SJSA1 (cell line): ENCODE measurements at regions not wholly inside any gene's neighbourhood (a gene's known extent, or its start where the extent isn't known, plus 50 kb on each side); places are given as distances from the start of the nearest gene placed in this dataset.
"Not testable (repeated sequence)": the region's sequence is repeated elsewhere in the genome, so short reads cannot be mapped to it uniquely, and the experiment has no call there.

Experiments
- DNase-seq, 2 experiments: peaks; one replicate each; pipeline ENCODE4 v3.0.0-alpha.2; 2015 to 2020; ENCODE audit warnings: low spot score in 2 of 2, low read depth in 1 of 2
- H3K27ac ChIP-seq: fragments of 250-450 bp; sonication (Bioruptor Pico); 2 replicates; pipeline ENCODE4 v1.5.1; 2020; ENCODE audit warnings: mild to moderate bottlenecking, moderate library complexity
- H3K27me3 ChIP-seq: fragments of 250-450 bp; sonication (Bioruptor Pico); replicated peaks from 2 replicates; pipeline ENCODE4 v1.5.1; 2020; ENCODE audit warnings: mild to moderate bottlenecking, moderate library complexity
- H3K36me3 ChIP-seq: fragments of 250-450 bp; sonication (Bioruptor Pico); 2 replicates; pipeline ENCODE4 v1.5.1; 2020; ENCODE audit warnings: mild to moderate bottlenecking
- H3K4me1 ChIP-seq: fragments of 250-450 bp; sonication (Bioruptor Pico); replicated peaks from 2 replicates; pipeline ENCODE4 v1.6.1; 2021; ENCODE audit warnings: mild to moderate bottlenecking
- H3K4me3 ChIP-seq: fragments of 250-450 bp; sonication (Bioruptor Pico); 2 replicates; pipeline ENCODE4 v1.5.1; 2020; ENCODE audit warnings: mild to moderate bottlenecking
- H3K9me3 ChIP-seq: fragments of 250-450 bp; sonication (Bioruptor Pico); replicated peaks from 2 replicates; pipeline ENCODE4 v1.5.1; 2020; ENCODE audit warnings: mild to moderate bottlenecking

DNA sequence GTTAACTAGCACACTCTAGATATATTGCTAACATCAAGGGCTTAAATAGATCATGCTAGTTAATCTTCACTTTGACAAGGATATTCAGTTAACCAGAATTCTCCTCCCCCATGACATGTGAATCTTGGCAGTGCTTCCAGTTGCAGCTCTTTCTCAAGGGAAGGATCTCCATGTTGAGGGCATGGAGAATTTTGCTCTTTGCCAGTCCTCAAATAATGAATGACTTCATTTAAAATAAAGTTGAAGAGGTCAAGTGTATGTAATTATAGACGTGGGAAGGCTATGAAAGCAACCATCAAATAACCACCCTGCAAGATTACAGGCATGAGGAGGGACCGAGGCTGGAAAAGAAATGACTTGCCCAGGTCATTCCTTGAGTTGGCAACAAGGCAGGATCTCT is 87.3 kb upstream of the CPEB2 start:
- no peaks in the 10 kb centered on the region for H3K9me3 ChIP-seq
- no peak for DNase-seq
- H3K4me3 ChIP-seq: no peak overlapping the region
- H3K36me3 ChIP-seq: no peaks in the 10 kb centered on the region
- no peaks in the 10 kb centered on the region for H3K27me3 ChIP-seq
- no peak overlapping the region for H3K27ac ChIP-seq
- no peaks in the 10 kb centered on the region for H3K4me1 ChIP-seq

DNA sequence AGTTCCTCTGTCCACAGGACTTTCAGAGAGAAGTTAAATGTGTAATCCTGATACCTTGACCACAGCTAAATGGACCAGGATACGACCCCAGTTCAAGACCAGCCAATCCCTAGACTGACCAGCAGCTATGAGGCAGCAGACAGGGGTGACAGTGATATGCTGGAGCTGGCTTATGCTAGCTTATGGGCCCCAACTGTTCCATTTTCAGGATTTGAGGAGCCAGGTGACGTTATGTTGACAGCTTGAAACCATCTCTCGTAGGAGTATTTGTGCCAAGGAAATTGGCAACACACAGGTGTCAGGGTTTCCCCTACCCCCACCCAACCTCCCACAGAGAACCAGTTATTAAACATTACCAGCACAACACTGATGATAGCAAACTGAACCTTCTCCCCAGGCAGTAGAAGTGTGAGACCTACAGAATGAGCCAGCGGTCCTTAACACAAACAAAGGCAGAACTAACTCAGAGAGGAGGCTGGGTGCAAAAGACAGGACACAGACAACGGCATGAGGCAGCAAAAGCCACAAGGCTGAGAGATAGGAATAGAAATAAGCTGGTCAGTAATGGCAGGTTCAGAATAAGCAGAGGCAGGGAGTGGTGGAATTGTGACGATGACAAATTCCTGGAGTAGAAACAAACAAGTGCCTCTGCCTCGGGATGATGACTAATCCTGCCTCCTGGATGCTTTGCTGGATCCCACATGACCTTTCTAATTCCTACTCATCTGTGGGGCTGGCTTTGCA is 85.6 kb upstream of the CPEB2 start:
- H3K4me3 ChIP-seq: no peak overlapping the region
- DNase-seq: no peak
- no peak overlapping the region for H3K27ac ChIP-seq
- no peaks in the 10 kb centered on the region for H3K4me1 ChIP-seq
- H3K36me3 ChIP-seq: no peaks in the 10 kb centered on the region
- H3K27me3 ChIP-seq: no peaks in the 10 kb centered on the region
- no peaks in the 10 kb centered on the region for H3K9me3 ChIP-seq

DNA sequence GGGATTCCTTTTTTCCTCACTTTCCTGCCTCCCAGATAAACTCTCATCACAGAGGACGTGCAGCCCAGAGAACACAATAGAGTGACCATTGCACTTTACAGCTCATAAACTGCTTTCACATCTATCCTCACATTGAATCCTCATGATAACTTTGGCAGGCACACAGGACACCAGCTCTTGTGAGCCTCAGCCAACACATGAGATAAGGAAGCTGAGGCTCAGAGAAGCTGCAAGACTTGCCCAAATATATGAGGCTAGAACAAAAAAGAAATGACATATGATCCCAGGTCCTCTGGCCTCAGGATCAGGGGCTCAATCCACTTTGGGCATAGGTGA is 85.0 kb upstream of the CPEB2 start:
- H3K4me3 ChIP-seq: no peak overlapping the region
- no peak overlapping the region for H3K27ac ChIP-seq
- H3K9me3 ChIP-seq: no peaks in the 10 kb centered on the region
- no peak for DNase-seq
- no peaks in the 10 kb centered on the region for H3K27me3 ChIP-seq
- H3K4me1 ChIP-seq: no peaks in the 10 kb centered on the region
- no peaks in the 10 kb centered on the region for H3K36me3 ChIP-seq

DNA sequence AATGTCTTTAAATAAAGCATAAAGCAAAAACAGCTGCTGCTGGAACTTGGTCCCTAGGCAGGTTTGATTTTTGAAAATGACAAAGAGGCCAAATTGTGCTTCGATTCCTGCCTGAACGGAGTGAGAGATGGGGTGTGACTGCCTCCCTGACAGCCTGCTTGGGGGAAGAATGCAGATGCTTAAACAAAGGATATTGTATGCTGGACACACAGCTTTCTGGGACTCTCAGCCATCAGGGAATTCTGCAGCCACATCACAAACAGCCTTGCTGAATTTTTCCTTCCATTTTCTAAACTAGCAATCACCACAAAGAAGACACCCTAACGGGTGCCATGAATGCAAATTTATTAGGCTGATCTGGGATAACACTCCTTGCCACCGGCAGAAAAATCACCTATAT is 83.9 kb upstream of the CPEB2 start:
- Histone ChIP-seq H3K9me3 (no peaks in the 10 kb centered on the region), H3K27me3 (no peaks in the 10 kb centered on the region), H3K27ac (no peak overlapping the region), H3K4me1 (no peaks in the 10 kb centered on the region), H3K36me3 (no peaks in the 10 kb centered on the region), H3K4me3 (no peak overlapping the region)
- no peak for DNase-seq

DNA sequence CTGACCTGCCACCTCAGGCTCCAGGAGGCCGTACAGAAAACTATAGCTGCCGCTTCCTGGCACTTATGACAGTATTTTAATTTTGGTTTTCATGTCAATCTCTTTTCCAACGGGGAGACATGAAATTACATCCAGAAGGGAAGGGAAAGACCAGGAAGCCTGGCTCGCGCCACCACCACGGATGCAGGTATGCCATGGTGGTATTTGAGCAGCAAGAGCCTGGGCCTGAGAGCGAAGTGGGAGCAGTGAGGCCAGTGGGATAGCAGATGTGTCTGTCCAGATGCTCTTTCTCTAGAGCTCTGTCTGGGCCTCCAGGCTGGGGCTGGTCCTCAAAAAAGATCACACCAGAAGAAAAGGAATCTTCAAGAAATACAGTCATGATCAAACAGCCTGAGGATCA is 82.5 kb upstream of the CPEB2 start:
- Histone ChIP-seq H3K9me3 (no peaks in the 10 kb centered on the region), H3K4me1 (no peaks in the 10 kb centered on the region), H3K27me3 (no peaks in the 10 kb centered on the region), H3K36me3 (no peaks in the 10 kb centered on the region), H3K4me3 (no peak overlapping the region), H3K27ac (no peak overlapping the region)
- no peak for DNase-seq

DNA sequence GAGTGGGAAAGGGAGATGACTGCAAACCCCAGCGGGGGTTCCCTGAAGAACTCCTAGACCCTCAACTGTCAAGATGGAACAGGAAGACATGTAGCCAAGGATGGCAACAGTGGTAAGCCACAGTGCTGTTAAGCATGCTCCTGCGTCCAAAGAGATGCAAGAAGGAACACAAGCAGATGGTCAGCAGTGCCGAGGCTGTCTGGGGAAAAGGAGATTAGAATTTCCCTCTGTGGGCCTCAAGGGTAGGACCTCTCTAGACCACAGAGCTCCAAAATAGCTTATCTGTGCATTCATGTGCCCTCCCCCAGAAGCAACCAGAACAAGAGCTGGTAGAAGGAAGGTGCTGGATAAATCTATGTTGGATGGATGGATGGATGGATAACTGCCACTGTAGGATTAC is 82.0 kb upstream of the CPEB2 start:
- DNase-seq: no peak
- Histone ChIP-seq H3K4me3 (no peak overlapping the region), H3K36me3 (no peaks in the 10 kb centered on the region), H3K27ac (no peak overlapping the region), H3K27me3 (no peaks in the 10 kb centered on the region), H3K9me3 (no peaks in the 10 kb centered on the region), H3K4me1 (no peaks in the 10 kb centered on the region)

DNA sequence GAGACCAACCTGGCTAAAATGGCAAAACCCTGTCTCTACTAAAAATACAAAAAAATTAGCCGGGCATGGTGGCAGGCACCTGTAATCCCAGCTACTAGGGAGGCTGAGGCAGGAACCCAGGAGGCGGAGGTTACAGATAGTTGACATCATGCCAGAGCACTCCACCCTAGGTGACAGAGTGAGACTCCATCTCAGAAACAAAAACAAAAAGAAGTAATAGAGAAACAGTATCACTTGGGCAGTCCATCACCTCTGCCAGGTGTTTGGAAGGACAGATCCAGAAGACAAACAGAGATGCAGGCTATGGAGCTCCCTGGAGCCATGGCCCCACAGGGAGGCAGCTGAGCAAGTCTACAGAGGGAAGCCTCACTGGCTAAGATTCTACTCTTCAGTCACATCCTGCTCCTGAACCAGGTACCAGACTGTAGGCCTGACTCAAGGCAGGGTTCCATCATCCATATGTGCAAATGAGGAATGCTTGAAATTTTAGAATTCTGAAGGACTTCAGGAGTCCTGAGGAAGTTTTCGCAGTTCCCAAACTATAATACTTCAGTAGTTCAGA is 81.4 kb upstream of the CPEB2 start:
- no peak overlapping the region for H3K27ac ChIP-seq
- no peaks in the 10 kb centered on the region for H3K9me3 ChIP-seq
- H3K27me3 ChIP-seq: no peaks in the 10 kb centered on the region
- H3K4me1 ChIP-seq: no peaks in the 10 kb centered on the region
- DNase-seq: no peak
- no peak overlapping the region for H3K4me3 ChIP-seq
- no peaks in the 10 kb centered on the region for H3K36me3 ChIP-seq

DNA sequence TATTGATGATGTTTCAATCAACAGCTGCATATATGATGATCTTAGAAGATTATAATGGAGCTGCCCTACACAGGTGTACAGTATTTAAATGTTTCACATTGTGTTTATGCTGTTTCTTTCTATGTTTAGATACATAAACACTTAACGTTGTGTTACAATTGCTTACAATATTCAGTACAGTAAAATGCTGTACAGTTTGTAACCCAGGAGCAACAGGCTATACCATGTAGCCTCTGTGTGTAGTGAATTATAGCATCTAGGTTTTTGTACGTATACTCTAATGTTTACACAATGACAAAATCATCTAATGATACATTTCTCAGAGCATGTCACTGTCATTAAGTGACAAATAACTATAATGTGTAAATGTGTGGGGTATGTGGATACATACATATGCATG is 80.5 kb upstream of the CPEB2 start:
- H3K4me3 ChIP-seq, H3K27me3 ChIP-seq, H3K4me1 ChIP-seq, H3K9me3 ChIP-seq, DNase-seq, H3K27ac ChIP-seq, H3K36me3 ChIP-seq: not testable (repeated sequence)

DNA sequence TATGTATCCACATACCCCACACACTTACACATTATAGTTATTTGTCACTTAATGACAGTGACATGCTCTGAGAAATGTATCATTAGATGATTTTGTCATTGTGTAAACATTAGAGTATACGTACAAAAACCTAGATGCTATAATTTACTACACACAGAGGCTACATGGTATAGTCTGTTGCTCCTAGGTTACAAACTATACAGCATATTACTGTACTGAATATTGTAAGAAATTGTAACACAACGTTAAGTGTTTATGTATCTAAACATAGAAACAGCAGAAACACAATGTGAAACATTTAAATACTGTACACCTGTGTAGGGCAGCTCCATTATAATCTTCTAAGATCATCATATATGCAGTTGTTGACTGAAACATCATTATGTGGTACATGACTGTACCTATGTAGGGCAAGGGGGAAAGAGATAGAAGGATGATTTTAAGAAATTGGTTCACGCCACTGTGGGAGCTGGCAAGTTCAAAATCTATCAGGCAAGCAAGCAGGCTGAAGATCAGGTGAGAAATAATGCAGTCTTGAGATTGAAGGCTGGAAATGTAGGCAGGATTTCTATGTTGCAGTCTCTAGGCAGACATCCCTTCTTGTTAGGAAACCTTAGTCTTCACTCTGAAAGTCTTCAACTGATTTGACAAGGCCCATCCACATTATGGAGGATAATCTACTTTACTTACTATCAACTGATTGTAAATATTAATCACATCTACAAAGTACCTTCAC is 78.0 kb upstream of the CPEB2 start:
- DNase-seq: no peak
- Histone ChIP-seq H3K36me3 (no peaks in the 10 kb centered on the region), H3K4me1 (no peaks in the 10 kb centered on the region), H3K9me3 (no peaks in the 10 kb centered on the region), H3K27ac (no peak overlapping the region), H3K27me3 (no peaks in the 10 kb centered on the region), H3K4me3 (no peak overlapping the region)

DNA sequence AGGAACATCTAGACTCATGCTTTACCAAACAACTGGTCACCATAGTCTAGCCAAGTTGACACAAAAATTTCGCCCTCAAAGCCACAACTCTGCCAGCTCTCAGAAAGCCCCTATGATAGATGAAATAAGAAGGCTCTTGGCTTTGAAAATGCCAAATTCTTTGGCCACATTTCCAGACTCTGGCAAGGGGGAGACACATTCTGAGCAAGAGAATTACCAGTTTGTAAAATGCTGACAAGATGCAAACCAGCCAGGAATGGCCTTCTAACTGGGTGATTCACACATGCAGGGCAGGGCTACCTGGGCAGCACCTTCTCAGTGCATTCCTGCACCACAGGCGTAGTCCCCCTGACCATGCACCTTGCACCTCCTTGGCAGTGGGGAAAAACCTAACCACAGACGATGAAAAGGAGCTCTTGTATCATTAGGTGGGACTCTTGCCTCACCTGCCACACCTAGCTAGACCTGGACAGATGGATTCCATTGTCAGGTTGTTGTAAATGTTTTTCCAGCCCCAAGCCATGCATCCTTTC is 77.4 kb upstream of the CPEB2 start:
- no peak overlapping the region for H3K4me3 ChIP-seq
- H3K4me1 ChIP-seq: no peaks in the 10 kb centered on the region
- H3K27ac ChIP-seq: no peak overlapping the region

DNA sequence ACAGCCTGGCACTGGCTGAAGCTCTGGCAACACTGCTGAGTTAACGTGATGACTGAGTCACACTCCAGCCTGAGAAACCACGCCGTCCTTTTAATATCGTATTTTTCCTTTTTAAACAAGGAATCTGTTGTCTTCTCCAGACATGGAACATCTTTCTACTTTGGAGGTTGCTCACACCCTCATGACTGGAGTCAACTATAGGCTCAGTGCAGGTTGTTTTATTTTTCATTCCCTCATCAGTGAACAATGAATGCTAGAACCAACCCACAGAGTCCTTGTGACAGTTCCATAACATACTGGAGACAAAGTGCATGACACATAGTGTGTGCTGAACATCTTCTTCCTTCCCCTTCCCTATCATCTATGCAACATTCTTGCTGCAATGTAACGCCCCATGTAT is 76.8 kb upstream of the CPEB2 start:
- Histone ChIP-seq H3K4me1 (no peaks in the 10 kb centered on the region), H3K9me3 (no peaks in the 10 kb centered on the region), H3K27ac (no peak overlapping the region), H3K4me3 (no peak overlapping the region), H3K27me3 (no peaks in the 10 kb centered on the region), H3K36me3 (no peaks in the 10 kb centered on the region)
- no peak for DNase-seq

More for the DNA sequence above, 77.4 kb upstream of the CPEB2 start:
- Histone ChIP-seq H3K36me3 (no peaks in the 10 kb centered on the region), H3K9me3 (no peaks in the 10 kb centered on the region), H3K27me3 (no peaks in the 10 kb centered on the region)
- no peak for DNase-seq

DNA sequence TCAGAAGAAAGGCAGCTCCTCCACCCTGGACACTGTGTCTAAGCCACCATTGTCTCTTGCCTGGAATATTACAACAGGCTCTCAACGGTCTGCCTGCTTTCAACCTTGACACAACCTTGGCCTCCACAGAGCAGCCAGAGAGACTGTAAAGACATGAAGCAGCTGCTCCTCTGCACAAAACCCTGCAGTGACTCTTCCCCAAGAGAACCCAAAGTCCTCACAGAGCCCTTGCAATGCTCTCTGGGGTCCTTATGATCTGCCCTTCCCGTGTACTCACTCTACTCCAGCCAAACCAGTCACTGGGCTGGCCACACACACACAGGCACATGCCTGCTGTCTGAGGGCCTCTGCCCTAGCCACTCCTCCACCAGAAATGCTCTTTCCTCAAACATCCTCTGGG is 75.9 kb upstream of the CPEB2 start:
- Histone ChIP-seq H3K27ac (no peak overlapping the region), H3K27me3 (no peaks in the 10 kb centered on the region), H3K4me1 (no peaks in the 10 kb centered on the region), H3K4me3 (no peak overlapping the region), H3K9me3 (no peaks in the 10 kb centered on the region), H3K36me3 (no peaks in the 10 kb centered on the region)
- DNase-seq: no peak

DNA sequence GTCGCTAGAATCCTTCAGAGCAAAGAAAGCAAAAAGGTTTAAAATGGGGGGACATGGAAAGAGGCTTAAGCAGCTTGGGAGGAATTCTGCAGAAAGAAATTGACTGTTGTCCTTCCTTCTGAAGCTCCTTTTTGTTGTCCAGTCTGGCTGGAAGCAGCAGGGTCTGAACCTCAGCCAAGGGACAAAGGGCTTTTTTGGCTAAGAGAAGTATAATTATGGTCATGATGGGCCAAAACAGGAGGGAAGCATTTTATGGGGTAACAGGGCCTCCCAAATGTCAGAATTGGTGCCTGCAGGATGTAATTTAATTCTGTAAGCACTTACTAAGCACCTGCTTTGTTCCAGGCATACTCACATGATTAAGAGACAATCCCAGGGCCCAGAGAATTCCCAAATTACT is 74.2 kb upstream of the CPEB2 start:
- Histone ChIP-seq H3K4me1 (no peaks in the 10 kb centered on the region), H3K4me3 (no peak overlapping the region), H3K9me3 (no peaks in the 10 kb centered on the region), H3K27me3 (no peaks in the 10 kb centered on the region), H3K27ac (no peak overlapping the region), H3K36me3 (no peaks in the 10 kb centered on the region)
- DNase-seq: no peak

DNA sequence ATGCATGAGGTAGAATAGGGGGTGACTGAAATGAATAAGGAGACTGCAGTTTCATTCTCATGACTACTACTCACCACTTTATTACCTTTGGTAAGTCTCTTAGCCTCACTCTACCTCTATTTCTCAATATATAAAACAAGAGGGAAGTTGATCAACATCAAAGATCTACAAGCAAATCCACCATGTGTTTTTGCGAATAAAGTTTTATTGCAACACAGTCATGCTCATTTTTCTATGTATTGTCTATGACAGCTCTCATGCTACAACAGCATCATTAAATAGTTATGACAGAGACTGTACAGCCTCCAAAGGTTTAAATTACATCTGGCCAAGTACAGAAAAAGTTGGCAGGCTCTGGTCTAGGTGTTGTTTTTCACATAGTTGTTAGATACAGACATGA is 72.6 kb upstream of the CPEB2 start:
- H3K27me3 ChIP-seq: no peaks in the 10 kb centered on the region
- no peak overlapping the region for H3K4me3 ChIP-seq
- H3K27ac ChIP-seq: no peak overlapping the region
- DNase-seq: no peak
- no peaks in the 10 kb centered on the region for H3K9me3 ChIP-seq
- H3K4me1 ChIP-seq: no peaks in the 10 kb centered on the region
- no peaks in the 10 kb centered on the region for H3K36me3 ChIP-seq
